Neural progenitor cell (in vitro differentiated cells): ENCODE measurements at regions not wholly inside any gene's neighbourhood (a gene's known extent, or its start where the extent isn't known, plus 50 kb on each side); places are given as distances from the start of the nearest gene placed in this dataset.

Source experiments
- DNase-seq: peaks from one replicate; pipeline ENCODE4 v3.0.0-alpha.2; 2016; ENCODE audit warnings: low spot score
- H2AFZ ChIP-seq: fragments of 200-600 bp; sonication (generic); replicated peaks from 2 replicates; pipeline ENCODE4 v1.6.1; 2016; ENCODE audit warnings: antibody characterized with exemption
- H3F3A ChIP-seq: fragments of 200-600 bp; sonication (generic); 2 replicates; pipeline ENCODE4 v1.6.1; 2016; ENCODE audit warnings: antibody characterized with exemption, low read depth
- H3K27ac ChIP-seq: fragments of 200-600 bp; sonication (generic); 2 replicates; pipeline ENCODE4 v1.5.1; 2016; ENCODE audit warnings: mild to moderate bottlenecking
- H3K27me3 ChIP-seq: fragments of 200-600 bp; sonication (generic); 2 replicates; pipeline ENCODE4 v1.6.1; 2016; ENCODE audit warnings: mild to moderate bottlenecking, moderate library complexity
- H3K36me3 ChIP-seq: fragments of 200-600 bp; sonication (generic); 2 replicates; pipeline ENCODE4 v1.5.1; 2016
- H3K4me1 ChIP-seq: fragments of 200-600 bp; sonication (generic); 2 replicates; pipeline ENCODE4 v1.6.1; 2016; ENCODE audit warnings: mixed run types
- H3K4me2 ChIP-seq: fragments of 200-600 bp; sonication (generic); 2 replicates; pipeline ENCODE4 v1.6.1; 2016
- H3K4me3 ChIP-seq: fragments of 200-600 bp; sonication (generic); 2 replicates; pipeline ENCODE4 v1.5.1; 2016
- H3K79me2 ChIP-seq: fragments of 200-600 bp; sonication (generic); 2 replicates; pipeline ENCODE4 v1.6.1; 2016; ENCODE audit warnings: low read depth
- H3K9ac ChIP-seq: fragments of 200-600 bp; sonication (generic); 2 replicates; pipeline ENCODE4 v1.6.1; 2016
- H3K9me3 ChIP-seq: fragments of 200-600 bp; sonication (generic); 2 replicates; pipeline ENCODE4 v1.5.1; 2016; ENCODE audit warnings: low read depth
- H4K20me1 ChIP-seq: fragments of 200-600 bp; sonication (generic); 2 replicates; pipeline ENCODE4 v1.6.1; 2016; ENCODE audit warnings: low read depth
- H3K27ac Mint-ChIP-seq: 3 replicates; pipeline ENCODE4 v1.8.0; 2021; ENCODE audit warnings: mixed read lengths
- H3K27me3 Mint-ChIP-seq: 2 replicates; pipeline ENCODE4 v1.8.0; 2022; ENCODE audit warnings: low read depth, mild to moderate bottlenecking, inconsistent platforms, moderate library complexity, mixed read lengths; ENCODE audit not compliant: insufficient read depth
- H3K36me3 Mint-ChIP-seq: 3 replicates; pipeline ENCODE4 v1.8.0; 2021; ENCODE audit warnings: mixed read lengths
- H3K4me1 Mint-ChIP-seq: 3 replicates; pipeline ENCODE4 v1.8.0; 2021; ENCODE audit warnings: mixed read lengths
- H3K4me3 Mint-ChIP-seq: 3 replicates; pipeline ENCODE4 v1.8.0; 2021; ENCODE audit warnings: mild to moderate bottlenecking, moderate library complexity, mixed read lengths
- H3K9me3 Mint-ChIP-seq: 3 replicates; pipeline ENCODE4 v1.8.0; 2020; ENCODE audit warnings: mixed read lengths
- EZH2 ChIP-seq: fragments of 200-600 bp; sonication (generic); IDR thresholded peaks from 2 replicates; pipeline ENCODE4 v1.6.1; 2017; ENCODE audit warnings: antibody characterized with exemption, mild to moderate bottlenecking, moderate library complexity
- EZH2phosphoT487 ChIP-seq: fragments of 200-600 bp; sonication (generic); IDR thresholded peaks from 2 replicates; pipeline ENCODE4 v1.6.1; 2017; ENCODE audit warnings: antibody characterized with exemption
- TF ChIP-seq, protein P1 (sequence below): fragments of 200-600 bp; sonication (generic); IDR thresholded peaks from 2 replicates; pipeline ENCODE4 v1.5.1; 2017; ENCODE audit warnings: antibody characterized with exemption, mild to moderate bottlenecking

DNA sequence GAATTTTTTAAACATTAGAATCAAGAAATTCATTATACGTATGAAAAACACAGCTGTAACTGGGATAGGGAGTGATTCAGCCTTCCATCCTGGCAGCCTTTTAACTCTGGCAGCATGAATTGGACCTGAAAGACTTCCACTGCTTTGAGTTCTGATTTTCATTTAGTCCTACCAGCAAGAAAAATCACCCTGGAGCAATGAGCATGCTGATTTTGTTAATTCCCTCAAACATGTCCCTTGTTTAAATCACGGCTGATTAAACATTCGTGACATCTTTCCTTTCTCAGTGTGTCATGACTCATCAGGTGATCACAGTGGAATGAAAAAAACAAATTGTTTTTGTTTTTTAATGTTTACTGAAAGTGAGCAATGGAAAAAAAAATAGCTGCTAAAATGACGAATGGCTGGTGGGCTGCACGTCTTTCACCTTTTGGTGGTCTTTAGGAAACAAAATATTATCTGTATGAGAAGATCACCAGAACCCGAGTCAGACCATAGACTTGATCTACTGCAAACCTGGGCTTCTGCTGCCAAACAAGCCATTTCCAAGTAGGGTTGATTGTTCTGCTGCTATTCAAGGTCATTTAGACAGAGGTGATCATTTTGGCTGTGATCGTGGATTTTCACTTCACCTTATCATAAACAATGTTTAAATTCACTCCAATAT is 67.0 kb upstream of the CAND1 start:
- H4K20me1 ChIP-seq: no peaks in the 10 kb centered on the region
- Mint-ChIP-seq H3K27ac (no peak overlapping the region), H3K36me3 (no peaks in the 10 kb centered on the region), H3K4me1 (no peaks in the 10 kb centered on the region), H3K27me3 (no peaks in the 10 kb centered on the region), H3K4me3 (no peak overlapping the region), H3K9me3 (no peaks in the 10 kb centered on the region)
- H3K4me2 ChIP-seq: no peak overlapping the region
- TF ChIP-seq EZH2phosphoT487 (no peak), EZH2 (no peak)
- TF ChIP-seq, protein P1, sequence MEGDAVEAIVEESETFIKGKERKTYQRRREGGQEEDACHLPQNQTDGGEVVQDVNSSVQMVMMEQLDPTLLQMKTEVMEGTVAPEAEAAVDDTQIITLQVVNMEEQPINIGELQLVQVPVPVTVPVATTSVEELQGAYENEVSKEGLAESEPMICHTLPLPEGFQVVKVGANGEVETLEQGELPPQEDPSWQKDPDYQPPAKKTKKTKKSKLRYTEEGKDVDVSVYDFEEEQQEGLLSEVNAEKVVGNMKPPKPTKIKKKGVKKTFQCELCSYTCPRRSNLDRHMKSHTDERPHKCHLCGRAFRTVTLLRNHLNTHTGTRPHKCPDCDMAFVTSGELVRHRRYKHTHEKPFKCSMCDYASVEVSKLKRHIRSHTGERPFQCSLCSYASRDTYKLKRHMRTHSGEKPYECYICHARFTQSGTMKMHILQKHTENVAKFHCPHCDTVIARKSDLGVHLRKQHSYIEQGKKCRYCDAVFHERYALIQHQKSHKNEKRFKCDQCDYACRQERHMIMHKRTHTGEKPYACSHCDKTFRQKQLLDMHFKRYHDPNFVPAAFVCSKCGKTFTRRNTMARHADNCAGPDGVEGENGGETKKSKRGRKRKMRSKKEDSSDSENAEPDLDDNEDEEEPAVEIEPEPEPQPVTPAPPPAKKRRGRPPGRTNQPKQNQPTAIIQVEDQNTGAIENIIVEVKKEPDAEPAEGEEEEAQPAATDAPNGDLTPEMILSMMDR: no peak
- no peak for DNase-seq
- H3K79me2 ChIP-seq: no peaks in the 10 kb centered on the region
- no peaks in the 10 kb centered on the region for H3K4me1 ChIP-seq
- H3F3A ChIP-seq: no peaks in the 10 kb centered on the region
- no peak overlapping the region for H3K27ac ChIP-seq
- no peaks in the 10 kb centered on the region for H3K9me3 ChIP-seq
- no peaks in the 10 kb centered on the region for H3K27me3 ChIP-seq
- no peak overlapping the region for H2AFZ ChIP-seq
- no peaks in the 10 kb centered on the region for H3K36me3 ChIP-seq
- no peak overlapping the region for H3K9ac ChIP-seq
- no peak overlapping the region for H3K4me3 ChIP-seq

DNA sequence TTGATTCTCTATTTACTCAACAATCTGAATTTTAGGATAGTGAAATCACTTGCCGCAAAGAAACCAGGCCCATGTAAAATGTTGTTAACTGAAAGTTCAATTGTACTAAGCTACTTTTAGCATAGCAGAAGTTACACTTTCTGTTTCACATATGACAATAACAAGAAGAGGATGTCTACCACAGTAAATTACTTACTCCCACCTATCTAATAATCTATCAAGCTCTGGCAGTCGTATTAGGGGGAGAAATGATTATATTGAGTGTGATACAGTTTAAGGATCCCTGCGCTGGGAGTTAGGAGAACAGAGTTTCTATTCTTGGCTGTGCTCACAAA is 66.5 kb upstream of the CAND1 start:
- no peaks in the 10 kb centered on the region for H3K36me3 Mint-ChIP-seq
- Histone ChIP-seq H2AFZ (no peak overlapping the region), H3K27me3 (no peaks in the 10 kb centered on the region), H4K20me1 (no peaks in the 10 kb centered on the region), H3K36me3 (no peaks in the 10 kb centered on the region), H3K9me3 (no peaks in the 10 kb centered on the region), H3K9ac (no peak overlapping the region), H3K4me2 (no peak overlapping the region), H3F3A (no peaks in the 10 kb centered on the region), H3K4me1 (no peaks in the 10 kb centered on the region), H3K27ac (no peak overlapping the region), H3K4me3 (no peak overlapping the region), H3K79me2 (no peaks in the 10 kb centered on the region)
- H3K4me3 Mint-ChIP-seq: no peak overlapping the region
- H3K9me3 Mint-ChIP-seq: no peaks in the 10 kb centered on the region
- TF ChIP-seq EZH2 (no peak), EZH2phosphoT487 (no peak)
- TF ChIP-seq, protein P1: no peak
- no peaks in the 10 kb centered on the region for H3K4me1 Mint-ChIP-seq
- no peak for DNase-seq
- no peaks in the 10 kb centered on the region for H3K27me3 Mint-ChIP-seq
- H3K27ac Mint-ChIP-seq: no peak overlapping the region

DNA sequence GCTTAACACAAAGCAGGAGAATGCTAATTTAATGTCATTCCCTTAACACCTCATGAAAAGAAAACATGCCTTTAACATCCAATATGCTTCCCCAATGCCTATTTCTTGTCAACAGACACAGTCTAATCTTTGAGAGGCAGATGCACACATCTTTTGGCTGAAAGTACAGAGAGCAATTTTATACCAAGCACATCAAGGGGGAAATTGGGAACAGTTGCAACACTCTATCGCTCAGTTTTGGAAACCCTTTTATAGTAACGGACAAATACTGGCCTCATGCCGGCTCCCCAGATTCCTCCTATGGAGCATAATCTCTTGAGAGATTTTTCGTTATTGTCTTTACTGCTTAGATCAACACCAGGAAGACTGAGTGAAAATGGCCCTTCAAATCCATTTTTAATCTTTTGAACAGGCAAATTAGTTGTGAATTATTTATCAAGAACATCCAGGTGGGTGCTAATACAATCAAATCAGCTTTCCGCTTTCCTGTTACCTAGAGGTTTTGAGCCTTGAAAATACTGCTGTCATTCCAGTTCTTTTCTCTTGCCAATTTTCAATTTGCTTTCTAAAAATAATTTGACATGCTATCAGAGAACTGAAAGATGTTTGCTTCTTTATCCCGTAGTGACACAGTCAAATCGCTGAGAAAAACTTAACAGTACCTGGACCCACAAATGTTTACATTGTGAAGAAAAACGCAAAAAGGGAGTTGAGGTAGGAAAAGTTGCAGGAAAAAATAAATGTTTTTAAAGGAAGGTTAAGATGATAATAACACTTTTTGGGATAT is 60.7 kb upstream of the CAND1 start:
- no peaks in the 10 kb centered on the region for H3K27me3 ChIP-seq
- no peak for DNase-seq
- H4K20me1 ChIP-seq: no peaks in the 10 kb centered on the region
- Mint-ChIP-seq H3K27ac (no peak overlapping the region), H3K4me1 (peaks cover 2% of the 10 kb centered on the region), H3K4me3 (no peak overlapping the region), H3K36me3 (no peaks in the 10 kb centered on the region), H3K9me3 (no peaks in the 10 kb centered on the region), H3K27me3 (no peaks in the 10 kb centered on the region)
- H3F3A ChIP-seq: no peaks in the 10 kb centered on the region
- H3K4me2 ChIP-seq: no peak overlapping the region
- no peak overlapping the region for H2AFZ ChIP-seq
- no peak overlapping the region for H3K27ac ChIP-seq
- H3K9ac ChIP-seq: no peak overlapping the region
- no peaks in the 10 kb centered on the region for H3K79me2 ChIP-seq
- no peak for TF ChIP-seq EZH2phosphoT487
- TF ChIP-seq, protein P1: no peak
- no peak overlapping the region for H3K4me3 ChIP-seq
- no peaks in the 10 kb centered on the region for H3K4me1 ChIP-seq
- H3K36me3 ChIP-seq: no peaks in the 10 kb centered on the region
- H3K9me3 ChIP-seq: no peaks in the 10 kb centered on the region
